ENCODE measurements at regions not wholly inside any gene's neighbourhood (a gene's known extent, or its start where the extent isn't known, plus 50 kb on each side); places are given as distances from the start of the nearest gene placed in this dataset.

GRCh38 chr7:145876376-145876775 is 240.2 kb upstream of the CNTNAP2 start (continued):
- TF ChIP-seq NKRF (conservative IDR thresholded peaks at IDR 0.05) (no peak), NFIC (IDR thresholded peaks at IDR 0.05; ENCODE audit: low read depth, low read length) (no peak)

- H3K36me3 ChIP-seq (ENCODE audit: control insufficient read depth in 2 of 2, insufficient read depth in 2 of 2, low read length in 1 of 2): no peaks in the 10 kb centered on the region
- H3K9ac ChIP-seq (ENCODE audit: control insufficient read depth, insufficient read depth, low read length): no peak overlapping the region
- intact Hi-C loops (cut with micrococcal nuclease; ENCODE audit: unreplicated experiment) (no loop called here), in situ Hi-C loops (cut with MboI) (no loop called here)
- no peaks in the 10 kb centered on the region for H3K79me2 ChIP-seq (ENCODE audit: control insufficient read depth, insufficient read depth, low read length)
- no peak overlapping the region for H3K27ac ChIP-seq (ENCODE audit: control insufficient read depth, insufficient read depth)
- BruUV-seq (replicated peaks): no TSS peak
- ChIA-PET CTCF (no interaction called here), POLR2A (no interaction called here), SMC1A (ENCODE audit: uncharacterized antibody, unreplicated experiment) (no interaction called here), RAD21 (ENCODE audit: unreplicated experiment) (no interaction called here)
- H3K9me3 ChIP-seq (replicated peaks; ENCODE audit: control insufficient read depth, insufficient read depth, low read length): no peaks in the 10 kb centered on the region
- no peaks in the 10 kb centered on the region for H3K27me3 ChIP-seq (replicated peaks in 1 of 2; ENCODE audit: control insufficient read depth in 2 of 2, insufficient read depth in 2 of 2, low read length in 1 of 2)
- H3K4me1 ChIP-seq (ENCODE audit: control insufficient read depth, insufficient read depth, low read length): no peaks in the 10 kb centered on the region
- no peaks in the 10 kb centered on the region for H4K20me1 ChIP-seq (ENCODE audit: control insufficient read depth, insufficient read depth)
- H2AFZ ChIP-seq (ENCODE audit: control insufficient read depth, low read depth, low read length): no peak overlapping the region
- no peak for FAIRE-seq
- no peak overlapping the region for H3K4me2 ChIP-seq (ENCODE audit: control insufficient read depth, insufficient read depth)
- no peak for DNase-seq (ENCODE audit: low read depth, low spot score)
- H3K4me3 ChIP-seq: no peak overlapping the region
- no peak for ATAC-seq
- no peak for TF ChIP-seq ASH2L (IDR thresholded peaks at IDR 0.05; ENCODE audit: borderline replicate concordance, low read depth)
- TF ChIP-seq NKRF (conservative IDR thresholded peaks at IDR 0.05): no peak
- no peak for TF ChIP-seq IRF5 (IDR thresholded peaks at IDR 0.05; ENCODE audit: borderline replicate concordance)
- TF ChIP-seq TCF12 (IDR thresholded peaks at IDR 0.05; ENCODE audit: low read depth, low read length): no peak
- no peak for TF ChIP-seq PBX3 (IDR thresholded peaks at IDR 0.05; ENCODE audit: insufficient replicate concordance, low read depth, low read length)
- no peak for TF ChIP-seq GABPA (IDR thresholded peaks at IDR 0.05; ENCODE audit: low read depth)
- TF ChIP-seq ZNF687 (IDR thresholded peaks at IDR 0.05): no peak
Measured at GRCh38 chr7:145875267-145875666, 241.3 kb upstream of the CNTNAP2 start.
